ENCODE measurements at regions not wholly inside any gene's neighbourhood (a gene's known extent, or its start where the extent isn't known, plus 50 kb on each side); places are given as distances from the start of the nearest gene placed in this dataset.

DNA sequence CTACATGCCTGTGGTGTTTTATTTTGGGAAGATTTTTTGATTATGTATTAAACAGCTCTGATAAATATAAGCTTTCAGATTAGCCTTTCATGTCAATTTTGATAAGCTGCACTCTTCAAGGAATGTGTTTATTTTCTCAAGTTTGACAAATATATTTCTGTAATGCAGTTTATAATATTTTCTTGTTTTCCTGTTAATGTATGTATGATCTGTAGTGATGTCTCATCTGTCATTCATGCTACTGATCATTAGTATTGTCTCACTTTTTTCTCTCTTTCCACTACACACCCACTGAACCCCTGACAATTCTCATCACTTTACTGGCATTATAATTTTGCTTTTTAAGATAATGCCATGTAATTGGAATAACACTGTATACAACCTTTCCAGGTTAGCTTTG lies 100.9 kb downstream of the TMEM18 start:
- DNase-seq (ENCODE audit: low spot score in 2 of 2): no peak
- no peaks in the 10 kb centered on the region for H3K4me1 ChIP-seq
- no peak overlapping the region for H3K4me3 ChIP-seq
- H3K27me3 ChIP-seq (ENCODE audit: low read depth): no peaks in the 10 kb centered on the region
- in situ Hi-C loops (cut with MboI; ENCODE audit: low sequenced_read_pairs): no loop called here
- H3K36me3 ChIP-seq (replicated peaks): no peaks in the 10 kb centered on the region
- H3K9me3 ChIP-seq: no peaks in the 10 kb centered on the region

- Histone ChIP-seq H3K36me3 (replicated peaks) (no peaks in the 10 kb centered on the region), H3K9me3 (no peaks in the 10 kb centered on the region), H3K27me3 (ENCODE audit: low read depth) (no peaks in the 10 kb centered on the region), H3K4me3 (no peak overlapping the region), H3K4me1 (no peaks in the 10 kb centered on the region)
- DNase-seq (ENCODE audit: low spot score in 2 of 2): no peak
- in situ Hi-C loops (cut with MboI; ENCODE audit: low sequenced_read_pairs): no loop called here
Measured at GRCh38 chr2:575727-576236, 101.4 kb downstream of the TMEM18 start.

- Histone ChIP-seq H3K27me3 (ENCODE audit: low read depth) (no peaks in the 10 kb centered on the region), H3K4me3 (no peak overlapping the region), H3K9me3 (no peaks in the 10 kb centered on the region), H3K36me3 (replicated peaks) (no peaks in the 10 kb centered on the region), H3K4me1 (no peaks in the 10 kb centered on the region)
- in situ Hi-C loops (cut with MboI; ENCODE audit: low sequenced_read_pairs): no loop called here
- no peak for DNase-seq (ENCODE audit: low spot score in 2 of 2)
Measured at GRCh38 chr2:575030-575726, 102.0 kb downstream of the TMEM18 start.

GRCh38 chr2:573805-574392 lies 103.3 kb downstream of the TMEM18 start:
- no peaks in the 10 kb centered on the region for H3K4me1 ChIP-seq
- no peak for DNase-seq (ENCODE audit: low spot score in 2 of 2)
- in situ Hi-C loops (cut with MboI; ENCODE audit: low sequenced_read_pairs): no loop called here
- no peaks in the 10 kb centered on the region for H3K9me3 ChIP-seq
- H3K27me3 ChIP-seq (ENCODE audit: low read depth): no peaks in the 10 kb centered on the region
- no peak overlapping the region for H3K4me3 ChIP-seq
- H3K36me3 ChIP-seq (replicated peaks): no peaks in the 10 kb centered on the region

- no peak overlapping the region for H3K4me3 ChIP-seq
- DNase-seq (ENCODE audit: low spot score in 2 of 2): no peak
- no peaks in the 10 kb centered on the region for H3K9me3 ChIP-seq
- in situ Hi-C loops (cut with MboI; ENCODE audit: low sequenced_read_pairs): no loop called here
- no peaks in the 10 kb centered on the region for H3K36me3 ChIP-seq (replicated peaks)
- H3K27me3 ChIP-seq (ENCODE audit: low read depth): no peaks in the 10 kb centered on the region
- peaks cover 2% of the 10 kb centered on the region; the same call in 1 of the 2 replicates for H3K4me1 ChIP-seq
Measured at GRCh38 chr2:573025-573424, 104.2 kb downstream of the TMEM18 start.

DNA sequence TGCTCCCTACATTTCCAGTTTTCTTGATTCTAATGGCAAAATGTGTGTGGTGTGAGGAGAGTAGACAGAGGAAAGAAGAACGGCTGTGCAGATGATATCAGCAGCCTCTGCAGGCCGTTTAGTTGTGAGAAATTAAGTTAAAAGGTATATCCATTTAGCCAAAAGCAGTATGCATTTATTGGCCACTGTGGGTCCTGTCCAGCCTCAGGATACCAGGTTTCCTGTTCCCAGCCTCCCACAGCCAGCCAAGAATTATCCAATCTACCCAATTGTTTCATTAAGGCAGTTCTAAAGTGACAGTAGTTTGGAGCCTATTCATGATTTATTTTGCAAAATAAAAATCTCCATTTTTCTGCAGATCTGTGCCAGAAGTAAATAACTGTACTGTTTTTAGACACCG lies 107.5 kb downstream of the TMEM18 start:
- no peaks in the 10 kb centered on the region for H3K9me3 ChIP-seq
- in situ Hi-C loops (cut with MboI; ENCODE audit: low sequenced_read_pairs): no loop called here

DNA sequence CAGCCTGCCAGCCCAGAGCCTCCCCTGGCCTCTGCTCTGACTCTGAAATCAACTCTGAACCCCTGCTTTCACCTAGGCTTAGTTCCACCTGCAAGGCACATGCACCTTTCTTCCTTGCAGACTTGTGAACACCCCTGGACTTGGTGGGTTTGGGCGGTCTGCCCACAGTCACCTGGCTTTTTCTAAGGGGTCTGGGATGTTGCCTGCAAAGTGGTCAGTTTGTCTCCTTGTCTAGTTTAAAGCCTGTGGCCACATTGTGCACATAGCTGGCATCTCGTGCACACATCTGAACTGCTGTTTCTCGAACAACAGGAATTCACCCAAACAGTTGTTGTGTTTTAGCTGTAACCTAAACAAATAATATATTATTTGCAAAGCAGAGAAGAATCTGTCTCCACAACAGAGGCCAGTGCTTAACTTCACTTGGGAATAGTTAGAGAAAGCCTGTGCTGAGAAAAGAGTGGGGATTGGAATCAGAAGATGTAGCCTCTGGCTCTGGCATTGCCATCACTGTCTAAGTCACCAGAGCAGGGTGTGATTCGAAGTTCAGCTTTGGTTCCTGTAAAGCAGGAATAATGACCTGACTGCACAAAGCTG lies 108.5 kb downstream of the TMEM18 start:
- no peaks in the 10 kb centered on the region for H3K36me3 ChIP-seq (replicated peaks)
- H3K4me3 ChIP-seq: no peak overlapping the region
- in situ Hi-C loops (cut with MboI; ENCODE audit: low sequenced_read_pairs): no loop called here
- no peaks in the 10 kb centered on the region for H3K9me3 ChIP-seq
- no peaks in the 10 kb centered on the region for H3K27me3 ChIP-seq (ENCODE audit: low read depth)
- H3K4me1 ChIP-seq: peaks cover 8% of the 10 kb centered on the region
- DNase-seq (ENCODE audit: low spot score in 2 of 2): no peak

More for the DNA sequence above, 107.5 kb downstream of the TMEM18 start:
- no peak for DNase-seq (ENCODE audit: low spot score in 2 of 2)
- Histone ChIP-seq H3K4me3 (no peak overlapping the region), H3K27me3 (ENCODE audit: low read depth) (no peaks in the 10 kb centered on the region), H3K4me1 (peaks cover 8% of the 10 kb centered on the region), H3K36me3 (replicated peaks) (no peaks in the 10 kb centered on the region)

GRCh38 chr2:567865-568638 lies 109.2 kb downstream of the TMEM18 start:
- H3K27me3 ChIP-seq (ENCODE audit: low read depth): no peaks in the 10 kb centered on the region
- in situ Hi-C loops (cut with MboI; ENCODE audit: low sequenced_read_pairs): no loop called here
- no peak overlapping the region for H3K4me3 ChIP-seq
- H3K9me3 ChIP-seq: no peaks in the 10 kb centered on the region
- no peaks in the 10 kb centered on the region for H3K36me3 ChIP-seq (replicated peaks)
- peak in 1 of 2 experiments; percentile 11 for DNase-seq (ENCODE audit: low spot score in 2 of 2)
- H3K4me1 ChIP-seq: peaks cover 8% of the 10 kb centered on the region

DNA sequence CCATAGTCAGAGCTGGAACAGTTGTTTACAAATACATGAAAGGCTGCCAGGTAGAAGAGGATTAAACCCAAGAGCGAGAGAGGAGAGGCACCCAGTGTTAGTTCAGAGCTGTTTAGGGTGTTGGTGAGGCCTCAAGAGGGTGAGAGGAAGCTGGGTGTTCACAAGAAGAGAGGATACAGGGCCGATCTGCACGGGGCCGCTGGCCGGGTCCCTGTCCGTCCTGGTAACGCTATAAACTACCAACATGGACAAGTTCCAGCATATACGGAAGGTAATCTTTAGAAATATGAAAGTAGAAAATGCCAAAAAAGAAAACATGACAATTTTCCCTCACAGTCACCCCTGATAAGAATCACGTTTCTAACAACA lies 109.7 kb downstream of the TMEM18 start:
- Histone ChIP-seq H3K9me3 (no peaks in the 10 kb centered on the region), H3K27me3 (ENCODE audit: low read depth) (no peaks in the 10 kb centered on the region), H3K36me3 (replicated peaks) (no peaks in the 10 kb centered on the region), H3K4me1 (peaks cover 8% of the 10 kb centered on the region), H3K4me3 (no peak overlapping the region)
- no peak for DNase-seq (ENCODE audit: low spot score in 2 of 2)
- in situ Hi-C loops (cut with MboI; ENCODE audit: low sequenced_read_pairs): no loop called here

DNA sequence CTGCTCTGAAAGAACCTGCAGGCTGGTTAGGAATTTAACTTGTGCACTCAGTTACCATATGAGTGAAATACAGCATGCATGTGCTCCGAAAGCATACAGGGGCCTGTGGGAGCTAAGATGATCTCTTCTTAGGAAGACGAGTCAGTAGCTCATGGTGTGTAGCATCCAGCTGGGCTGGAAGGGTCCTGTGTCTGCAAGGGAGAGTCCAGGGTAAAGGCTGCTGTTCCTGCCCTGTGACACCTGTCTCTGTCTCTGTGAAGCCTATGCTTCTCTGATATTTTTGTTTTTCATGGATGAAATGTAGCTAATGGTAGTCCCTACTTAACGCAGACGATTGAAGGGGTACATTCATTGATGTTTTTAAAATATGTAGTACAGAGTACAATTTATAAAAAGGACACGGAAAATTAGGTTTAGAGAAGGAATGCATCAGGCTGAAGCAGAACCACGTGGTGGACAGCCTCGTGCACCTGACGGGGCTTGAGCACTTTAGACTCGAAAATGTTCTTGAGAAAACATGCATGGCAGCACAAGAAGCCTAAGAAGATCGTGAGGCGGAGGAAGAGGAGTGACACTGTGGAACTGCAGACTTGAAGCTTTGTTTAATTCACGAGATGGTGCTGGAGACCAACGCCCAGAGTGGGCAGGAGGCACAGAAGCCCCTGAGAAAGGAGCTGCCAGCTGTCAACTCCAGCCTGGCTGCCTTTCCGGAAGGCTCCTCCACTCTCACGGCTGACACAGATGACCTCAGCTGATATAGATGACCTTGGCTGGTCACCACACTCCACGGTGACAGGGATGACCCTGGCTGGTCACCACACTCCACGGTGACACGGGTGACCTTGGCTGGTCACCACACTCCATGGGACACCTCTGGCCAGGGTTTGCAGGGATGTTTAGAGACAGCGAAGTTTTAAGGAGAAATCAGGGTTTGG lies 110.6 kb downstream of the TMEM18 start:
- in situ Hi-C loops (cut with MboI; ENCODE audit: low sequenced_read_pairs): no loop called here
- Histone ChIP-seq H3K4me3 (no peak overlapping the region), H3K27me3 (ENCODE audit: low read depth) (no peaks in the 10 kb centered on the region), H3K4me1 (peaks cover 8% of the 10 kb centered on the region), H3K9me3 (no peaks in the 10 kb centered on the region), H3K36me3 (replicated peaks) (no peaks in the 10 kb centered on the region)
- no peak for DNase-seq (ENCODE audit: low spot score in 2 of 2)

- DNase-seq (ENCODE audit: low spot score in 2 of 2): no peak
- no peaks in the 10 kb centered on the region for H3K27me3 ChIP-seq (ENCODE audit: low read depth)
- in situ Hi-C loops (cut with MboI; ENCODE audit: low sequenced_read_pairs): no loop called here
- no peak overlapping the region for H3K4me3 ChIP-seq
- H3K36me3 ChIP-seq (replicated peaks): no peaks in the 10 kb centered on the region
- H3K9me3 ChIP-seq: no peaks in the 10 kb centered on the region
- peaks cover 8% of the 10 kb centered on the region for H3K4me1 ChIP-seq
Measured at GRCh38 chr2:564471-565181, 112.6 kb downstream of the TMEM18 start.

- H3K4me3 ChIP-seq: no peak overlapping the region
- in situ Hi-C loops (cut with MboI; ENCODE audit: low sequenced_read_pairs): no loop called here
- H3K9me3 ChIP-seq: no peaks in the 10 kb centered on the region
- peaks cover 8% of the 10 kb centered on the region for H3K4me1 ChIP-seq
- peaks cover 2% of the 10 kb centered on the region; the same call in 1 of the 2 replicates for H3K27me3 ChIP-seq (ENCODE audit: low read depth)
- H3K36me3 ChIP-seq (replicated peaks): no peaks in the 10 kb centered on the region
- DNase-seq (ENCODE audit: low spot score in 2 of 2): no peak
Measured at GRCh38 chr2:563512-563911, 113.7 kb downstream of the TMEM18 start.
